Mesendoderm (in vitro differentiated cells): ENCODE measurements at regions not wholly inside any gene's neighbourhood (a gene's known extent, or its start where the extent isn't known, plus 50 kb on each side); places are given as distances from the start of the nearest gene placed in this dataset.

ENCODE experiments used
- DNase-seq: peaks from one replicate; pipeline ENCODE4 v3.0.0; 2013
- H2AK5ac ChIP-seq: 2 replicates; pipeline ENCODE4 v1.6.1; 2013; ENCODE audit warnings: low read length, inconsistent platforms
- H2BK120ac ChIP-seq: 2 replicates; pipeline ENCODE4 v1.6.1; 2013; ENCODE audit warnings: low read depth, mild to moderate bottlenecking, low read length, moderate library complexity, mixed read lengths
- H2BK15ac ChIP-seq: replicated peaks from 2 replicates; pipeline ENCODE4 v1.6.1; 2013; ENCODE audit warnings: low read depth, mild to moderate bottlenecking, moderate library complexity
- H2BK5ac ChIP-seq: 2 replicates; pipeline ENCODE4 v1.6.1; 2013; ENCODE audit warnings: low read length, inconsistent platforms
- H3K18ac ChIP-seq: 2 replicates; pipeline ENCODE4 v1.6.1; 2013; ENCODE audit warnings: mild to moderate bottlenecking, low read length, mixed read lengths
- H3K23ac ChIP-seq: one replicate; pipeline ENCODE4 v1.6.1; 2013; ENCODE audit warnings: low read length
- H3K27ac ChIP-seq: 2 replicates; pipeline ENCODE4 v1.5.1; 2013; ENCODE audit warnings: low read depth, mild to moderate bottlenecking, inconsistent platforms, low read length, moderate library complexity
- H3K27me3 ChIP-seq: 2 replicates; pipeline ENCODE4 v1.6.1; 2013; ENCODE audit warnings: low read length, control low read depth, mild to moderate bottlenecking, inconsistent platforms; ENCODE audit not compliant: insufficient read depth, poor library complexity
- H3K36me3 ChIP-seq: 2 replicates; pipeline ENCODE4 v1.6.1; 2013; ENCODE audit warnings: low read length, inconsistent platforms; ENCODE audit not compliant: control insufficient read depth, insufficient read depth
- H3K4ac ChIP-seq: one replicate; pipeline ENCODE4 v1.6.1; 2013; ENCODE audit warnings: low read depth, mild to moderate bottlenecking, low read length, moderate library complexity
- H3K4me1 ChIP-seq: 2 replicates; pipeline ENCODE4 v1.6.1; 2013; ENCODE audit warnings: low read depth, low read length, inconsistent platforms; ENCODE audit not compliant: control insufficient read depth
- H3K4me2 ChIP-seq: 2 replicates; pipeline ENCODE4 v1.6.1; 2013; ENCODE audit warnings: low read length
- H3K4me3 ChIP-seq: 2 replicates; pipeline ENCODE4 v1.5.1; 2013; ENCODE audit warnings: mild to moderate bottlenecking, low read length
- H3K56ac ChIP-seq: one replicate; pipeline ENCODE4 v1.6.1; 2013; ENCODE audit warnings: low read length
- H3K79me1 ChIP-seq: 2 replicates; pipeline ENCODE4 v1.6.1; 2013; ENCODE audit warnings: low read length, inconsistent platforms
- H3K79me2 ChIP-seq: 2 replicates; pipeline ENCODE4 v1.6.1; 2013; ENCODE audit warnings: mild to moderate bottlenecking, low read length; ENCODE audit not compliant: control insufficient read depth, insufficient read depth
- H3K9ac ChIP-seq: 2 replicates; pipeline ENCODE4 v1.6.1; 2013; ENCODE audit warnings: low read length, inconsistent platforms
- H4K5ac ChIP-seq: one replicate; pipeline ENCODE4 v1.6.1; 2013; ENCODE audit warnings: low read length
- H4K8ac ChIP-seq: one replicate; pipeline ENCODE4 v1.6.1; 2013; ENCODE audit warnings: low read depth, mild to moderate bottlenecking, control low read depth, low read length, moderate library complexity
- WGBS: extraction: QIAGEN DNeasy Blood & Tissue Kit; methylation state at CpG from one replicate; pipeline ENCODE4 v1.1.7; 2013; ENCODE audit warnings: low lambda C conversion rate, missing lambda C conversion rate; ENCODE audit not compliant: insufficient coverage; ENCODE audit errors: extremely low coverage; 5-methylcytosine and 5-hydroxymethylcytosine counted together

GRCh38 chr5:74954919-74955318 lies 88.7 kb upstream of the FAM169A start:
- H3K27ac ChIP-seq, result no peak overlapping the region
- no peak for DNase-seq
- H3K79me1 ChIP-seq, result no peaks in the 10 kb centered on the region
- H3K79me2 ChIP-seq, result no peaks in the 10 kb centered on the region
- no peak overlapping the region for H3K56ac ChIP-seq
- H2BK15ac ChIP-seq, result no peak overlapping the region
- no peak overlapping the region for H4K5ac ChIP-seq
- H3K4ac ChIP-seq, result no peak overlapping the region
- H3K23ac ChIP-seq, result no peak overlapping the region
- no peak overlapping the region for H2BK120ac ChIP-seq
- no peaks in the 10 kb centered on the region for H3K36me3 ChIP-seq
- WGBS, result no CpG with 5 or more reads among the region's 3 CpGs
- no peak overlapping the region for H3K4me2 ChIP-seq
- H2BK5ac ChIP-seq, result no peak overlapping the region
- H4K8ac ChIP-seq, result no peak overlapping the region
- no peak overlapping the region for H2AK5ac ChIP-seq
- no peaks in the 10 kb centered on the region for H3K4me1 ChIP-seq
- H3K9ac ChIP-seq, result no peak overlapping the region
- H3K4me3 ChIP-seq, result no peak overlapping the region
- H3K18ac ChIP-seq, result no peak overlapping the region
- no peaks in the 10 kb centered on the region for H3K27me3 ChIP-seq

GRCh38 chr5:74953937-74954720 lies 87.9 kb upstream of the FAM169A start:
- Histone ChIP-seq H3K79me1 (no peaks in the 10 kb centered on the region), H4K5ac (no peak overlapping the region), H2BK5ac (no peak overlapping the region), H3K9ac (no peak overlapping the region), H3K56ac (no peak overlapping the region), H3K36me3 (no peaks in the 10 kb centered on the region), H3K18ac (no peak overlapping the region), H2BK15ac (no peak overlapping the region), H3K27me3 (no peaks in the 10 kb centered on the region), H3K27ac (no peak overlapping the region), H3K4me3 (no peak overlapping the region), H2BK120ac (no peak overlapping the region), H3K4me1 (no peaks in the 10 kb centered on the region), H3K4ac (no peak overlapping the region), H3K79me2 (no peaks in the 10 kb centered on the region), H3K23ac (no peak overlapping the region), H4K8ac (no peak overlapping the region), H3K4me2 (no peak overlapping the region), H2AK5ac (no peak overlapping the region)
- no peak for DNase-seq
- WGBS, result no CpG with 5 or more reads among the region's 8 CpGs

- no peak overlapping the region for H3K9ac ChIP-seq
- no peak overlapping the region for H2BK15ac ChIP-seq
- no peaks in the 10 kb centered on the region for H3K79me2 ChIP-seq
- no peak overlapping the region for H2AK5ac ChIP-seq
- no peaks in the 10 kb centered on the region for H3K79me1 ChIP-seq
- no peak overlapping the region for H3K4ac ChIP-seq
- H4K8ac ChIP-seq, result no peak overlapping the region
- no peaks in the 10 kb centered on the region for H3K4me1 ChIP-seq
- no peak overlapping the region for H3K18ac ChIP-seq
- H2BK5ac ChIP-seq, result no peak overlapping the region
- H3K4me2 ChIP-seq, result no peak overlapping the region
- no peak overlapping the region for H3K23ac ChIP-seq
- no peak overlapping the region for H3K4me3 ChIP-seq
- no CpG with 5 or more reads among the region's 5 CpGs for WGBS
- H3K27ac ChIP-seq, result no peak overlapping the region
- no peak overlapping the region for H2BK120ac ChIP-seq
- no peak for DNase-seq
- no peak overlapping the region for H4K5ac ChIP-seq
- H3K27me3 ChIP-seq, result no peaks in the 10 kb centered on the region
- H3K36me3 ChIP-seq, result no peaks in the 10 kb centered on the region
- no peak overlapping the region for H3K56ac ChIP-seq
Measured at GRCh38 chr5:74953554-74953936, 87.4 kb upstream of the FAM169A start.

- no peak overlapping the region for H3K23ac ChIP-seq
- no peak overlapping the region for H3K18ac ChIP-seq
- no CpG with 5 or more reads among the region's 4 CpGs for WGBS
- H3K4ac ChIP-seq, result no peak overlapping the region
- H3K4me2 ChIP-seq, result no peak overlapping the region
- no peak overlapping the region for H2BK15ac ChIP-seq
- no peaks in the 10 kb centered on the region for H3K79me2 ChIP-seq
- H3K79me1 ChIP-seq, result no peaks in the 10 kb centered on the region
- no peak overlapping the region for H4K8ac ChIP-seq
- no peak overlapping the region for H3K56ac ChIP-seq
- no peaks in the 10 kb centered on the region for H3K4me1 ChIP-seq
- no peak overlapping the region for H3K4me3 ChIP-seq
- no peak overlapping the region for H2AK5ac ChIP-seq
- H4K5ac ChIP-seq, result no peak overlapping the region
- no peaks in the 10 kb centered on the region for H3K36me3 ChIP-seq
- no peak overlapping the region for H3K9ac ChIP-seq
- no peak overlapping the region for H3K27ac ChIP-seq
- H3K27me3 ChIP-seq, result no peaks in the 10 kb centered on the region
- no peak for DNase-seq
- H2BK120ac ChIP-seq, result no peak overlapping the region
- no peak overlapping the region for H2BK5ac ChIP-seq
Measured at GRCh38 chr5:74952406-74952805, 86.2 kb upstream of the FAM169A start.

- no peak overlapping the region for H3K4me3 ChIP-seq
- H3K4me1 ChIP-seq, result no peaks in the 10 kb centered on the region
- H3K36me3 ChIP-seq, result no peaks in the 10 kb centered on the region
- H3K4ac ChIP-seq, result no peak overlapping the region
- DNase-seq, result no peak
- H2BK5ac ChIP-seq, result no peak overlapping the region
- H3K4me2 ChIP-seq, result no peak overlapping the region
- H3K56ac ChIP-seq, result no peak overlapping the region
- H2BK120ac ChIP-seq, result no peak overlapping the region
- no peak overlapping the region for H3K27ac ChIP-seq
- H3K27me3 ChIP-seq, result no peaks in the 10 kb centered on the region
- H3K9ac ChIP-seq, result no peak overlapping the region
- H4K8ac ChIP-seq, result no peak overlapping the region
- H3K79me2 ChIP-seq, result no peaks in the 10 kb centered on the region
- no peak overlapping the region for H3K18ac ChIP-seq
- H2BK15ac ChIP-seq, result no peak overlapping the region
- H4K5ac ChIP-seq, result no peak overlapping the region
- H3K79me1 ChIP-seq, result no peaks in the 10 kb centered on the region
- H2AK5ac ChIP-seq, result no peak overlapping the region
- no peak overlapping the region for H3K23ac ChIP-seq
Measured at GRCh38 chr5:74951865-74952264, 85.7 kb upstream of the FAM169A start.
